ENCODE measurements at regions not wholly inside any gene's neighbourhood (a gene's known extent, or its start where the extent isn't known, plus 50 kb on each side); places are given as distances from the start of the nearest gene placed in this dataset.

- Histone ChIP-seq H3K27ac (ENCODE audit: low read depth) (no peak overlapping the region), H3K9me2 (ENCODE audit: insufficient read depth) (peaks cover 5% of the 10 kb centered on the region; the same call in 1 of the 2 replicates), H2AFZ (no peak overlapping the region), H3K4me3 (no peak overlapping the region), H3K79me2 (replicated peaks; ENCODE audit: insufficient read depth) (no peaks in the 10 kb centered on the region), H3K4me1 (ENCODE audit: insufficient read depth) (no peaks in the 10 kb centered on the region), H4K20me1 (replicated peaks; ENCODE audit: insufficient read depth) (no peaks in the 10 kb centered on the region), H3K36me3 (ENCODE audit: insufficient read depth) (no peaks in the 10 kb centered on the region), H3F3A (replicated peaks; ENCODE audit: low read depth) (no peaks in the 10 kb centered on the region), H3K4me2 (no peak overlapping the region), H3K27me3 (ENCODE audit: insufficient read depth) (no peaks in the 10 kb centered on the region)
- Mint-ChIP-seq H3K4me3 (no peak overlapping the region), H3K27me3 (ENCODE audit: insufficient read depth, low read depth, poor library complexity) (peaks cover 2% of the 10 kb centered on the region), H3K36me3 (ENCODE audit: low read depth) (no peaks in the 10 kb centered on the region), H3K4me1 (no peaks in the 10 kb centered on the region), H3K9me3 (no peaks in the 10 kb centered on the region), H3K27ac (no peak overlapping the region)
- no peak for DNase-seq (ENCODE audit: low spot score)
- TF ChIP-seq POLR2AphosphoS5 (IDR thresholded peaks at IDR 0.05; ENCODE audit: low read depth) = no peak
- no peak for TF ChIP-seq NANOG (IDR thresholded peaks at IDR 0.05; ENCODE audit: borderline replicate concordance)
- TF ChIP-seq CREB1 (CRISPR knock-in tag; IDR thresholded peaks at IDR 0.05; ENCODE audit: low read depth) = no peak
- TF ChIP-seq EZH2 (IDR thresholded peaks at IDR 0.05; ENCODE audit: low read depth, unreplicated experiment) = no peak
- no peak for TF ChIP-seq EZH2phosphoT487 (IDR thresholded peaks at IDR 0.05; ENCODE audit: unreplicated experiment)
- no peak for TF ChIP-seq ZNF462 (CRISPR knock-in tag; IDR thresholded peaks at IDR 0.05)
- no peak for TF ChIP-seq ZNF114 (CRISPR knock-in tag; IDR thresholded peaks at IDR 0.05)
- no peak for TF ChIP-seq JUNB (IDR thresholded peaks at IDR 0.05; ENCODE audit: unreplicated experiment)
- no peak for TF ChIP-seq ETS1 (IDR thresholded peaks at IDR 0.05)
- TF ChIP-seq REST (IDR thresholded peaks at IDR 0.05; ENCODE audit: unreplicated experiment) = no peak
- TF ChIP-seq CTCF (conservative IDR thresholded peaks at IDR 0.05; ENCODE audit: low read depth in 2 of 2) = no peak
- no peak for TF ChIP-seq STAT1 (IDR thresholded peaks at IDR 0.05; ENCODE audit: unreplicated experiment)
- TF ChIP-seq ZNF331 (CRISPR knock-in tag; IDR thresholded peaks at IDR 0.05; ENCODE audit: low read depth) = no peak
- no peak for ATAC-seq
These were observed 101.1 kb downstream of the RAB11FIP2 start for GRCh38 chr10:117945651-117946050.

Data from GM23338 (cell line).